Amniotic stem cell (primary cell): ENCODE measurements at regions not wholly inside any gene's neighbourhood (a gene's known extent, or its start where the extent isn't known, plus 50 kb on each side); places are given as distances from the start of the nearest gene placed in this dataset.
"Not testable (repeated sequence)": the region's sequence is repeated elsewhere in the genome, so short reads cannot be mapped to it uniquely, and the experiment has no call there.

Experiments used
- DNase-seq: peaks from one replicate; lab custom pipeline; 2025; lab: John Stamatoyannopoulos, UW

GRCh38 chr6:163738304-163738703, 323.8 kb downstream of the QKI start:
- no peak for DNase-seq

DNA sequence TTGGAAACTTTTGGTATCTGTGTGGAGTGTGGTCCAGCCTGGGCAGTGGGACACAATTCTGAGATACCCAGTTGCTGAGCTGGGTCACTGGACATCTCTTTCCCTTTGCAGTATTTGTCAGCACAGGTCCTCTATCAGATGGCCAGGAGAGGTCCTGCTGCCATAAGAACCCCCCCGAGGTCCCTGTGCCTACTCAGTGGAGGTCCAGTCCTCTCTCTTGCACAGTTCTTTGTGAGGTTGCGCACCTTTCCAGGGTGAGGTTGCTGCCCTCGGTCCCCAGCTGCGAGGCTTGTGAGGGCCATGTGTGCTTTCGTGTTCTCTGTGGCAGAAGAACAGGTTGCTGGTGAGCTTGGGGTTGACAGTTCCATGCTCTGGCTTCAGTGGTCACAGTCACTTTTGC, 320.6 kb downstream of the QKI start:
- DNase-seq, result no peak

DNA sequence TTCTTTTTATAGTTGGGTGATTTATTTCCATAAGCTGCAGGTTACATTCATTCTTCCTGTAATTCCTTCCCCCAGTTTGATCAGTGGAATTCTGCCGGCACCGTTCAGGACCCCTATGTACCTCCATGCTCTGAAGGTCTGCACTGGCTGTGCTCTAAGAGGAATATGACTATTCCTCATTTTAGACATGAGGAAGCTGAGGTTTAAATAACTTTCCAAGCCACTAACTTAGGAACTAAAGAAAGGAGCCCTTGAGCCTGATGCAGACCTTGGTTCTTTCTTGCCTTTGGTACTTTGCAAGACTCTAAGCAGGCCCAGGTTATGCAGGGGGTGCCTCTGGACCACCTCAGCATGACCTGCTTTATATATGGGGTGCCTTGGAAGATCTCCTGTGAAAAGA, 318.5 kb downstream of the QKI start:
- DNase-seq, result no peak

GRCh38 chr6:163732479-163732878, 318.0 kb downstream of the QKI start:
- DNase-seq, result no peak

DNA sequence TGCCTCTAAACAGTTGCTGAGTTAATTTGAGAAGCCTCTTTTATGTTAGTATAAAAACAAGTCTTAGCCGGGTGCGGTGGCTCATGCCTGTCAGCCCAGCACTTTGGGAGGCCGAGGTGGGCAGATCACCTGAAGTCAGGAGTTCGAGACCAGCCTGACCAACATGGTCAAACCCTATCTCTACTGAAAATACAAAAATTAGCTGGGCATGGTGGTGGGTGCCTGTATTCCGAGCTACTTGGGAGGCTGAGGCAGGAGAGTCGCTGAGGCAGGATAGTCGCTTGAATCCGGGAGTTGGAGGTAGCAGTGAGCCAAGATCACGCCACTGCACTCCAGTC, 317.5 kb downstream of the QKI start:
- DNase-seq, result not testable (repeated sequence)

DNA sequence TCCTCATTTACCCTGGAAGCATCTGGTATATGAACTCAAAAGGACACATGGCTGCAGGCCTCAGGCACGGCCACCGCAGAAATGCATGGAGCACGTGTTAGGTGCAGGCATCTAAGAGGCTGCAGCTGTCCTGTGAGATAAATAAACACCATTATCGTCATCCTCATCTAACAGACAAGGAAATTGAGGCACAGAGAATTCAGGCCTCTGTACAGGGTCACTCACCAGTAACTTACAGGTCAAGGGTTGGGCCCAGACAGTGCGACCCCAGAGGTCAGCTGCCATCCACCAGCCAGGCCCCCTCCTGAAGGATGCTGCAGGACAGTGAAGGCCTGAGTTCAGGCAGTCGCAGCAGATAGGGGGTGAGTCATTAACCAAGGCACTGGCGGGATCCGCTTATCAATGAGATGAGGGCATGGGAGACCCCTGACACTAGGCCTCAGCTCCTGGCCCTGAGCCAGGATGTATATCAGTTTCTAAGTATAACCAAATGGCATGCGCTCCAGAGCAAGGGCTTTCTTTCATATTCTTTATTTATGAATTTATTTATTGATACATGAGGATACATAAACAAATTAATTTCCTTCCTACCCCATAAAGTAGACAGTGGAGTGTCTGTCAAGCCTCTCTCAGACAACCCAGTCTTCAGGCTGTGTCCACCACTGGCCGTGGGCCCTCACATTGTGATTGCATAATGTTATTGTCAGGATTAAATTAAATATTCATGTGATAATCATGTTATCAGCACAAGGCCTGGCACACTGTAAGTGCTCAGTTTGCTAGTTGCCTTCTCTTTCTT, 316.9 kb downstream of the QKI start:
- DNase-seq, result no peak

DNA sequence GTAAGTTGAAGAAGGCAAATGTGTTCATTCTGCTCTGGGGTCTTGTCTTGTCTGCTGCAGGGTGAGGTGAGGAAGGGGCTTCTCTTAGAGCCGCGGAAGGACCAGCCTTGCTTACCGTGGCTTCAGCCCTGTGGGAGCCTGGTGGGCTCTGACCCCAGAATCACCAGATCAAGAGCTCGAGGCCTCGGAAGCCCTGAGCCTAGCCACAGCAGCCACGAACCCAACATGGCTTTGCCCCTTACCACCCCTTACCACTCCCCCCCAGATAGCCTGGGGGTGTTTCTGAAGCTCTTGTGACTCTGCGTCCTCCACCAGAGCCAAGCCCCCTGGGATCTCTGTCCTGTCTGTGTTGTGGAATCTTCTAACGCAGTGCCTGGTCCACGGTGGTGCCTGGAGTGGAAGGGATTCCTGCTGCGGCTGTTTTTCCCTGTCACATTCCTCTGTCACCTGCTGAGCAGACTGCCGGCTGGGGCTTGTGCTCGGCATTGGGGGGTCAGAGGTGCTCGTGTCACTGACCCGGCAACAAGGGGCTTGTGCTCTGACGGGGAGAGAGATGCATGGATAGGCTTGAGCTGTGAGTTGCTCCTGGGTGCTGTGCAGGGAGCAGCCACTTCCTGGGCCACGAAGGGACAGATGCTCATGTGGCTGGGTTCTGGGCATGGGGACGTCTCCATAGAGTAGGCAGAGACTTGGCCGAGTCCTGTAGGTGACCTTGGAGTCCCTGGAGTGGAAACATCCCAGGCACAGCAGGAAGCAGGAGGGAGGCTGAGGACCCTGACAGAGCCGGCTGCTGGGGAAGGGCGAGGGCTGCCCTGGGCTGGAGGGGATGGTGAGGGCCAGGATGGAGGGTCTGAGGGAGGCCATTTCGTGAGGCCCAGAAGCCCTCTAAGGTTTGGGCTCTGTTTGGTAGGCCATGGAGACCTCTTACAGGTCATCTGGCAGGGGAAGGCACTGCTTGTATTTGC, 316.0 kb downstream of the QKI start:
- DNase-seq, result no peak

GRCh38 chr6:163729127-163729872, 314.8 kb downstream of the QKI start:
- no peak for DNase-seq

DNA sequence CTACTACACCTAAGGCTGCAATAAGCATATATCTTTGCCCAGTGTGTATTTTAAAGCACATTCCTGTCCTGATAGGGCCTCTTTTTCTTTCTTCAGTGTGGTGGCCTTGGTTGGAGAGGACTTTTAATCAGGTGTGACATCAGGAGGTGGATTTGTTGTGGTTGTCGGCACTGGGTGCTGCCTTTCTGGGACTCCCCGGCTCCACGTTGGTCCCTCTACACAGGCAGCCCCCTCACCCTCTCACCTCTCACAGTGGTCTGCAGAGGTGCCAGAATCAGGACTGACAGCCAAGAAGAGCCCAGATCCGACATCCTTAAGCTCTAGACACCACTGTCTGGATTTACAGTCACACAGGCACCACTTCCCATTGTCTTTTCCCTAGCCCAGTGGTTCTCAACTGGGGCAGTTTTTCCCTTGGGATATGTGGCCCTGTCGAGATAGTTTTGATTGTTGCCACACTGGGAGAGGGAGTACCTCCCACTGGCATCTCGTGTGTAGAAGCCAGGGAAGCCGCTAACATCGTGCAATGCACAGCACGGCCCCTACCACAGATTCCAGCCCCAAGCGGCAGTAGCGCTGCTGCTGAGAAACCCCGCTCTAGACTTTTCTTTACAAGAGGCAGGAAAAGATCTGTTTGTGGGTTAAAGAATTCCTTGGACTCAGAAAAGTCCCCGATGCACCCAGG, 314.1 kb downstream of the QKI start:
- DNase-seq, result no peak

GRCh38 chr6:163726037-163726695, 311.6 kb downstream of the QKI start:
- DNase-seq, result no peak

GRCh38 chr6:163725008-163725941, 310.8 kb downstream of the QKI start:
- DNase-seq, result no peak

- DNase-seq, result no peak
Observed at GRCh38 chr6:163724196-163724595, 309.7 kb downstream of the QKI start.

- no peak for DNase-seq
Observed at GRCh38 chr6:163723759-163724158, 309.2 kb downstream of the QKI start.

DNA sequence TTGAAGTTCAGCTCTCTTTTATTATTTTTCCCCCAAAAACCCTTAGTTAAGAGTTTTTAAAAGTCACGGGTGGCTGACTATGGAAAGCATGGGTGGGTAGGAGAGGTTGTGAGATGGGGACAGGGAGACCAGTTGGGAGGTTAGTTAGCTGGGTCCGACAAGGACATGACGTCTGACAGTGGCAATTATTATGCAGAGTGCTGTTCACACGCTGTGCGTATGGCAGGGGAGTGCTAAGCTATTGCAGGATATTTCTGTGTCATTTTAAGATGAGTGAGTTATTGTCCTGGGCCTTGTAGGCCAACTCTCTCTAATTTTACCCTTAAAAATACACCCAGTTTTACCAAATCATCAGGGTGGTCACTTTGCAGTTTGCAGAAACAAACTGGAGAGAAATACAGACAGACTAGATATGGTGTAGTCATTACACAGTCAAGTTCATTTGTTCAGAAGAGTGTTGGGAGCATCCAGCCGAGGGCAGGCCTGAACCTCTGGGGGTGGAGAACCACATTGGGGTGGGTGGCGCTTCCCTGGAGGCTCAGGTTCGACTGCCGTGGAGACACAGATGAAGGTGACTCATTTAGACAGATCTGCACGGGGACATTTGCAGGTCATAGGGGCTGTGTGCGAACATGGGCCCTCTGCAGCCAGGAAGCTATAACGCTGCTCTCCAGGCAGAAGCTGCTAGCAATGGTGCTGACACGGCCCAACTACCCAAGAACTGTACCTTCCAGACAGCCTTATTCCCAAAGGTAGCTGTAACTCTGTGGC, 307.6 kb downstream of the QKI start:
- DNase-seq, result no peak

- DNase-seq, result no peak
Observed at GRCh38 chr6:163721435-163721834, 306.9 kb downstream of the QKI start.

- DNase-seq, result no peak
Observed at GRCh38 chr6:163720460-163721235, 306.1 kb downstream of the QKI start.

- no peak for DNase-seq
Observed at GRCh38 chr6:163720005-163720404, 305.5 kb downstream of the QKI start.

DNA sequence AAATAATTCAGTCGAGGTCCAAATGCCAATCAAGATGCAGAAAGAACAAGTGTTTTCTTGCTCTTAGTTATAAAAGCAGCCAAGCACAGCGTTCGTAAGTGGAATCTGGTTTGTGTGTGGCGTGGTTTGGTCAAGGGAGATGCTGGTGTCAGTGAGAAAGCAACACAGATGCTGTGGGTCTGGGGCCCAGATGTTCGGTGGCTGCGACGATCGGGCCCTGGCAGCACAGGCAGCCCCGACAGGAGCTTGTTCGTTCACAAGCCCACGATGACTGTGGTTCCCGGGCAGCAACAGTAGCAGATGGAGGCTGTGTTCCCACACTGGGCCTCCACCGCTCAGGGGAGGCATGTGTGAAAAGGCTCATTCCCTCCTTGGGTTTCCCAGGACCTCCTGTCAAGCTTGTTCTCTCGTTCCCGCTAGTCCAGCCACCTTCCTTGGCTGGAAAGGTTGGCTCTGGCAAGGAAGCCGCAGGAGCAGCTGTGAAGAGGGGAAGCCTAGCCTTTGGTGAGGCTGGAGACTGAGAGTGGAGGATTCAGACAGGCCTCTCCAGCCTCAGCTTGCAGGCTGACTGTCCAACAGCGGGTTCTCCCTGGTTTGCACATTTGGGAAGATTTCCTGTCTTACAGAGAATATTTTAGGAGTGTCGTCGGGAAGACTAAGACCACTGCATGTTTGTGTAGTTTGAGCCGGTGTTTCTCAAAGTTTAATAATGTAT, 304.7 kb downstream of the QKI start:
- DNase-seq, result no peak
